H1 (cell line): ENCODE measurements at regions not wholly inside any gene's neighbourhood (a gene's known extent, or its start where the extent isn't known, plus 50 kb on each side); places are given as distances from the start of the nearest gene placed in this dataset.

ENCODE experiments used
- CTCF ChIA-PET: fragments of 300-600 bp; sonication (Branson Sonifier 250); formaldehyde crosslinking; loops from one replicate; lab custom pipeline; 2021; ENCODE audit not compliant: partially characterized antibody; lab: Charles Lee
- POLR2A ChIA-PET: fragments of 300-600 bp; sonication (Branson Sonifier 250); formaldehyde crosslinking; loops from one replicate; lab custom pipeline; 2021; ENCODE audit warnings: inconsistent platforms; ENCODE audit not compliant: partially characterized antibody; lab: Charles Lee
- DNase-seq, 2 experiments: peaks; one replicate each; pipeline versions ENCODE4 v3.0.0 to v3.0.0-alpha.2; 2010 to 2022; ENCODE audit warnings: low spot score in 2 of 2, low read depth in 1 of 2, mixed read lengths in 1 of 2
- FAIRE-seq: peaks from 2 replicates; lab custom pipeline; 2011; peaks lifted over from hg19 to GRCh38; lab: Jason Lieb, UNC
- H2AFZ ChIP-seq: 2 replicates; pipeline ENCODE4 v1.8.1; 2012; ENCODE audit warnings: low read length, inconsistent platforms
- H2AK5ac ChIP-seq: 2 replicates; pipeline ENCODE4 v1.6.1; 2013; ENCODE audit warnings: low read depth, low read length
- H2BK120ac ChIP-seq: replicated peaks from 2 replicates; pipeline ENCODE3; 2013; ENCODE audit warnings: low read depth, low read length, inconsistent platforms
- H2BK12ac ChIP-seq: 2 replicates; pipeline ENCODE4 v1.6.1; 2013; ENCODE audit warnings: low read depth, low read length
- H2BK15ac ChIP-seq: 2 replicates; pipeline ENCODE4 v1.6.1; 2013; ENCODE audit warnings: low read length
- H2BK20ac ChIP-seq: 2 replicates; pipeline ENCODE4 v1.6.1; 2013; ENCODE audit warnings: low read length
- H2BK5ac ChIP-seq: 2 replicates; pipeline ENCODE4 v1.6.1; 2013; ENCODE audit warnings: low read depth, low read length
- H3K14ac ChIP-seq: 2 replicates; pipeline ENCODE4 v1.6.1; 2013; ENCODE audit warnings: inconsistent platforms; ENCODE audit not compliant: insufficient read length
- H3K18ac ChIP-seq: 2 replicates; pipeline ENCODE4 v1.6.1; 2013; ENCODE audit warnings: low read length; ENCODE audit errors: extremely low read depth
- H3K23ac ChIP-seq: 2 replicates; pipeline ENCODE4 v1.6.1; 2013; ENCODE audit warnings: inconsistent platforms; ENCODE audit not compliant: insufficient read length
- H3K23me2 ChIP-seq: 2 replicates; pipeline ENCODE4 v1.6.1; 2013; ENCODE audit warnings: low read depth, low read length
- H3K27ac ChIP-seq: 2 replicates; pipeline ENCODE4 v1.6.1; 2011; ENCODE audit warnings: low read depth, low read length, inconsistent platforms
- H3K27me3 ChIP-seq, 4 experiments: replicated peaks in 1 of 4; 1 replicate in 1 of 4; 2 replicates in 3 of 4; pipeline versions ENCODE4 v1.6.1 to v1.8.1; 2011 to 2013; ENCODE audit warnings: low read length in 3 of 4, mild to moderate bottlenecking in 3 of 4, inconsistent platforms in 2 of 4, mixed read lengths in 2 of 4, moderate library complexity in 1 of 4; ENCODE audit not compliant: control insufficient read depth in 3 of 4, insufficient read depth in 3 of 4; ENCODE audit errors: extremely low read depth in 1 of 4
- H3K36me3 ChIP-seq, 4 experiments: 2 replicates each; pipeline versions ENCODE4 v1.6.1 to v1.8.1; 2011 to 2013; ENCODE audit warnings: mild to moderate bottlenecking in 4 of 4, low read length in 3 of 4, moderate library complexity in 2 of 4, control low read depth in 1 of 4, inconsistent platforms in 1 of 4; ENCODE audit not compliant: insufficient read depth in 4 of 4, control insufficient read depth in 2 of 4
- H3K4ac ChIP-seq: replicated peaks from 2 replicates; pipeline ENCODE3; 2013; ENCODE audit warnings: low read length, low read depth, mixed read lengths, inconsistent platforms; ENCODE audit not compliant: insufficient read length
- H3K4me1 ChIP-seq, 4 experiments: replicated peaks in 1 of 4; 1 replicate in 1 of 4; 2 replicates in 3 of 4; pipeline versions ENCODE4 v1.6.1 to v1.8.1; 2011 to 2013; ENCODE audit warnings: low read length in 3 of 4, inconsistent platforms in 2 of 4, mixed read lengths in 1 of 4; ENCODE audit not compliant: insufficient read depth in 4 of 4, control insufficient read depth in 3 of 4
- H3K4me2 ChIP-seq, 2 experiments: 2 replicates each; pipeline versions ENCODE4 v1.6.1 to v1.8.1; 2011 to 2013; ENCODE audit warnings: low read depth in 2 of 2, low read length in 2 of 2, control low read depth in 1 of 2, inconsistent platforms in 1 of 2, mild to moderate bottlenecking in 1 of 2; ENCODE audit not compliant: insufficient read depth in 1 of 2
- H3K4me3 ChIP-seq, 4 experiments: fragments of 200-600, 300-600 bp in 1 of 4; sonication (generic), shearing (Covaris generic), sonication (Bioruptor Twin) in 1 of 4; 2 replicates each; pipeline versions ENCODE4 v1.5.1 to v1.8.1; 2011 to 2016; ENCODE audit warnings: low read length in 4 of 4, low read depth in 3 of 4, control low read depth in 2 of 4, inconsistent platforms in 2 of 4, mild to moderate bottlenecking in 2 of 4, mixed read lengths in 1 of 4, moderate library complexity in 1 of 4; ENCODE audit not compliant: insufficient read depth in 2 of 4; ENCODE audit errors: extremely low read depth in 1 of 4
- H3K56ac ChIP-seq: replicated peaks from 2 replicates; pipeline ENCODE3; 2013; ENCODE audit warnings: low read depth, mild to moderate bottlenecking, mixed read lengths, low read length, inconsistent platforms; ENCODE audit not compliant: insufficient read length
- H3K79me1 ChIP-seq: 2 replicates; pipeline ENCODE4 v1.6.1; 2013; ENCODE audit warnings: low read depth, low read length, control low read depth
- H3K79me2 ChIP-seq, 2 experiments: 2 replicates each; pipeline versions ENCODE4 v1.6.1 to v1.8.1; 2012 to 2013; ENCODE audit warnings: low read length in 2 of 2, mild to moderate bottlenecking in 2 of 2, inconsistent platforms in 1 of 2; ENCODE audit not compliant: insufficient read depth in 2 of 2, control insufficient read depth in 1 of 2
- H3K9ac ChIP-seq, 4 experiments: replicated peaks in 1 of 4; 1 replicate in 1 of 4; 2 replicates in 3 of 4; pipeline versions ENCODE4 v1.6.1 to v1.8.1; 2011 to 2013; ENCODE audit warnings: low read depth in 3 of 4, low read length in 3 of 4, control low read depth in 2 of 4, mild to moderate bottlenecking in 2 of 4, moderate library complexity in 2 of 4, inconsistent platforms in 1 of 4; ENCODE audit errors: extremely low read depth in 1 of 4
- H3K9me3 ChIP-seq, 2 experiments: 2 replicates each; pipeline versions ENCODE4 v1.6.1 to v1.8.1; 2012 to 2013; ENCODE audit warnings: mild to moderate bottlenecking in 2 of 2, moderate library complexity in 2 of 2, control low read depth in 1 of 2, inconsistent platforms in 1 of 2, low read depth in 1 of 2, low read length in 1 of 2, mixed read lengths in 1 of 2; ENCODE audit not compliant: insufficient read depth in 2 of 2
- H4K20me1 ChIP-seq, 2 experiments: replicated peaks in 1 of 2; 2 replicates each; pipeline versions ENCODE3 to v1.8.1; 2011 to 2013; ENCODE audit warnings: inconsistent platforms in 2 of 2, low read length in 2 of 2, mild to moderate bottlenecking in 1 of 2; ENCODE audit not compliant: insufficient read depth in 2 of 2, control insufficient read depth in 1 of 2
- H4K5ac ChIP-seq: 2 replicates; pipeline ENCODE4 v1.6.1; 2013; ENCODE audit warnings: low read length, low read depth, mixed read lengths, inconsistent platforms; ENCODE audit not compliant: insufficient read length
- H4K8ac ChIP-seq: 2 replicates; pipeline ENCODE4 v1.8.0; 2013; ENCODE audit warnings: mild to moderate bottlenecking, moderate library complexity, low read length, inconsistent platforms; ENCODE audit not compliant: insufficient read depth; ENCODE audit errors: extremely low read depth
- H4K91ac ChIP-seq: replicated peaks from 2 replicates; pipeline ENCODE3; 2013; ENCODE audit warnings: low read length, mixed read lengths, inconsistent platforms; ENCODE audit not compliant: insufficient read length
- BCL11A ChIP-seq, 2 experiments: IDR thresholded peaks; one replicate each; pipeline ENCODE4 v1.6.1; 2011; ENCODE audit warnings: low read depth in 2 of 2, low read length in 2 of 2, mild to moderate bottlenecking in 2 of 2
- EGR1 ChIP-seq: IDR thresholded peaks from 2 replicates; pipeline ENCODE4 v1.6.1; 2011; ENCODE audit warnings: low read depth, low read length, borderline replicate concordance
- NRF1 ChIP-seq: IDR thresholded peaks from 2 replicates; pipeline ENCODE4 v1.6.1; 2011; ENCODE audit warnings: mild to moderate bottlenecking, low read depth, low read length, improper control_type of control experiment
- SRF ChIP-seq: IDR thresholded peaks from 2 replicates; pipeline ENCODE4 v1.6.1; 2011; ENCODE audit warnings: mild to moderate bottlenecking, low read depth, low read length, moderate library complexity
- WGBS, 2 experiments: shearing (Covaris generic) in 1 of 2; methylation state at CpG; one replicate each; pipeline versions ENCODE4 v1.1.6 to v1.1.7; 2013 to 2015; ENCODE audit warnings: low lambda C conversion rate in 2 of 2, mixed read lengths in 2 of 2, inconsistent platforms in 1 of 2, low coverage in 1 of 2, missing lambda C conversion rate in 1 of 2; ENCODE audit not compliant: insufficient replicate concordance in 2 of 2, insufficient coverage in 1 of 2, insufficient read length in 1 of 2; ENCODE audit errors: extremely low coverage in 1 of 2, missing lambda C conversion rate in 1 of 2; 5-methylcytosine and 5-hydroxymethylcytosine counted together

DNA sequence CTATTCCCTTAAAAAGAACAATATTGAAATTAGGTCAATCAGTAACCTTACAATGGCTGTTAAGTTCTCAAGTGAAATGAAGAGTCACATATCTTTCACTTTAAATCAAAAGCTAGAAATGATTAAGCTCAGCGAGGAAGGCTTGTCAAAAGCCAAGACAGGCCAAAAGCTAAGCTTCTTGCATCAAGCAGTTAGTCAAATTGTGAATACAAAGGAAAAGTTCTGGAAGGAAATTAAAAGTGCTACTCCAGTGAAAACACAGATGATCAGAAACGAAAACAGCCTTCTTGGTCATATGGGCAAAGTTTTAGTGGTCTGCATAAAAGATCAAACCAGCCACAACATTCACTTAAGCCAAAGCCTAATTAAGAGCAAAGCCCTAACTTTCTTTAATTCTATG is 402.6 kb upstream of the ZEB2 start:
- Histone ChIP-seq H2BK15ac (no peak overlapping the region), H3K4me3 (no peak overlapping the region), H3K4me1 (no peaks in the 10 kb centered on the region), H2BK5ac (no peak overlapping the region), H3K4me2 (no peak overlapping the region), H4K91ac (no peak overlapping the region), H3K14ac (no peak overlapping the region), H4K20me1 (no peaks in the 10 kb centered on the region), H2AFZ (no peak overlapping the region), H3K79me2 (no peaks in the 10 kb centered on the region), H3K27ac (no peak overlapping the region), H2AK5ac (no peak overlapping the region), H3K56ac (no peak overlapping the region), H3K23ac (no peak overlapping the region), H3K79me1 (no peaks in the 10 kb centered on the region), H2BK120ac (no peak overlapping the region), H3K36me3 (no peaks in the 10 kb centered on the region), H4K5ac (no peak overlapping the region), H3K27me3 (peaks cover 0 to 1% (median 0%) of the 10 kb centered on the region in 4 experiments; a peak in 1 of 7 replicates), H2BK12ac (no peak overlapping the region), H3K9ac (no peak overlapping the region), H3K4ac (no peak overlapping the region), H3K23me2 (no peaks in the 10 kb centered on the region), H2BK20ac (no peak overlapping the region), H3K18ac (no peak overlapping the region), H4K8ac (no peak overlapping the region), H3K9me3 (no peaks in the 10 kb centered on the region)
- no peak for DNase-seq
- 89% methylated on average over 2 of the region's 2 CpGs; no CpG with 5 or more reads in 1 of the 2 experiments for WGBS, 2 experiments
- POLR2A ChIA-PET = no interaction called here
- CTCF ChIA-PET = no interaction called here
- no peak for FAIRE-seq
- TF ChIP-seq SRF = no peak
- no peak for TF ChIP-seq NRF1
- no peak for TF ChIP-seq EGR1
- no peak for TF ChIP-seq BCL11A (IDR thresholded peaks at IDR 0.05; ENCODE audit: low read depth in 2 of 2, low read length in 2 of 2)
